Transverse colon (tissue), 4 donors: ENCODE measurements at regions not wholly inside any gene's neighbourhood (a gene's known extent, or its start where the extent isn't known, plus 50 kb on each side); places are given as distances from the start of the nearest gene placed in this dataset.

Source experiments
- DNase-seq: peaks from one replicate; pipeline ENCODE4 v3.0.0-alpha.2; 2019
- H3K27ac ChIP-seq, 4 donors: fragments of 200-600 bp; sonication (generic); 2 replicates each; pipeline ENCODE4 v1.5.1; 2016 to 2018; ENCODE audit warnings: inconsistent platforms in 4 of 4
- H3K27me3 ChIP-seq: fragments of 200-600 bp; sonication (generic); 2 replicates; pipeline ENCODE4 v1.5.1; 2017; ENCODE audit warnings: inconsistent platforms
- H3K36me3 ChIP-seq, 4 donors: fragments of 200-600 bp; sonication (generic); 2 replicates each; pipeline ENCODE4 v1.5.1; 2017 to 2019; ENCODE audit warnings: inconsistent platforms in 4 of 4
- H3K4me1 ChIP-seq, 4 donors: fragments of 200-600 bp; sonication (generic); 2 replicates each; pipeline ENCODE4 v1.5.1; 2017 to 2020; ENCODE audit warnings: inconsistent platforms in 4 of 4
- H3K4me3 ChIP-seq, 4 donors: fragments of 200-600 bp; sonication (generic); 1 replicate in 1 of 4; 2 replicates in 3 of 4; pipeline versions ENCODE4 v1.5.1 to v1.6.1; 2017 to 2019; ENCODE audit warnings: inconsistent platforms in 4 of 4
- H3K9me3 ChIP-seq, 2 donors: fragments of 200-600 bp; sonication (generic); 2 replicates each; pipeline ENCODE4 v1.5.1; 2017 to 2019; ENCODE audit warnings: inconsistent platforms in 2 of 2
- CTCF ChIP-seq, 5 experiments: fragments of 200-600 bp in 3 of 5; fragments of 450-650 bp in 2 of 5; sonication (generic) in 3 of 5; IDR thresholded peaks; 1 replicate in 2 of 5; 2 replicates in 3 of 5; pipeline ENCODE4 v1.5.1; 2016 to 2017; ENCODE audit warnings: antibody characterized with exemption in 5 of 5, inconsistent platforms in 3 of 5, mild to moderate bottlenecking in 2 of 5, moderate library complexity in 1 of 5
- EP300 ChIP-seq: sonication (generic); formaldehyde crosslinking; IDR thresholded peaks from one replicate; pipeline ENCODE4 v1.6.1; 2017; ENCODE audit warnings: antibody characterized with exemption, low read depth
- POLR2A ChIP-seq: fragments of 450-650 bp; IDR thresholded peaks from one replicate; pipeline ENCODE4 v1.6.1; 2016; ENCODE audit warnings: antibody characterized with exemption, mild to moderate bottlenecking, moderate library complexity
- POLR2AphosphoS5 ChIP-seq, 3 donors: sonication (generic); formaldehyde crosslinking; IDR thresholded peaks; one replicate each; pipeline ENCODE4 v1.6.1; 2016; ENCODE audit warnings: antibody characterized with exemption in 3 of 3
- WGBS, 2 donors: methylation state at CpG; one replicate each; pipeline ENCODE4 v1.1.5; 2018; ENCODE audit warnings: low coverage in 1 of 2; 5-methylcytosine and 5-hydroxymethylcytosine counted together
- in situ Hi-C, 4 donors: fragments of 200-750 bp; cut with MboI; loops; one replicate each; pipeline versions ENCODE4 v1.15.0 to v1.15.1; 2017; ENCODE audit warnings: low sequenced_read_pairs in 3 of 4, low pct_ligation_motif_present in 1 of 4, low pct_unique_long_range_greater_than_20kb in 1 of 4
- intact Hi-C: fragments of 100-400 bp; cut with DNase I; formaldehyde crosslinking; loops from one replicate; pipeline ENCODE4 v1.15.1; 2023; ENCODE audit warnings: low total_unique reads

DNA sequence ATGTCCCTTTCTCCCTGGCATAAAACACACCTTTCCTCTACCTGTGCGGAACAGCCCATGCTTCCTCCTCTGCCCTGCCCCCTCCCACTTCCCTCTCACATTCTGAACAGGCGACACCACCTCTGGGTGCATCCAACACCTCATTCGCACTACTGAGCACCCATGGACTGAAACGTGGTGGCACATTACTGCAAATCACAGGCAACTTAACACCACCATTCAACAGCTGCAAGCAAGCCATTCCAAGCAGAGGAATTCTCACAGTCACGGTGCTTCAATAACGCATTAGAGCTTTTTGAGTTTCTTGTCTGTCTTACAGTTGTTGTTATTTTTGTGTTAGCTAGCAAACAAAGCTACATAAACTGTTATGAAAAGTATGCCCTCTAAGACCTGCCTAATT lies 298.2 kb upstream of the TAS2R1 start:
- Histone ChIP-seq H3K27ac (no peak overlapping the region), H3K9me3 (no peaks in the 10 kb centered on the region), H3K36me3 (no peaks in the 10 kb centered on the region), H3K4me1 (no peaks in the 10 kb centered on the region), H3K27me3 (no peaks in the 10 kb centered on the region), H3K4me3 (no peak overlapping the region)
- DNase-seq, result no peak
- intact Hi-C loops, result no loop called here
- TF ChIP-seq POLR2A (no peak), CTCF (IDR thresholded peaks at IDR 0.05) (no peak), EP300 (no peak), POLR2AphosphoS5 (IDR thresholded peaks at IDR 0.05) (no peak)
- WGBS, 2 donors, result 49 to 50% methylated on average over 5 to 6 of the region's 6 CpGs
- in situ Hi-C loops, result no loop called here

GRCh38 chr5:9927521-9927997 lies 297.4 kb upstream of the TAS2R1 start:
- intact Hi-C loops (no loop called here), in situ Hi-C loops (no loop called here)
- TF ChIP-seq POLR2A, result no peak
- TF ChIP-seq POLR2AphosphoS5 (IDR thresholded peaks at IDR 0.05), result no peak
- no peak for TF ChIP-seq CTCF (IDR thresholded peaks at IDR 0.05)
- TF ChIP-seq EP300, result no peak
- Histone ChIP-seq H3K27ac (no peak overlapping the region), H3K27me3 (no peaks in the 10 kb centered on the region), H3K4me1 (no peaks in the 10 kb centered on the region), H3K4me3 (no peak overlapping the region), H3K36me3 (no peaks in the 10 kb centered on the region), H3K9me3 (peaks cover 0 to 3% of the 10 kb centered on the region in 2 donors)
- DNase-seq, result no peak
- WGBS, 2 donors, result 75 to 86% methylated on average over 4 of the region's 4 CpGs

- Histone ChIP-seq H3K4me1 (no peaks in the 10 kb centered on the region), H3K36me3 (no peaks in the 10 kb centered on the region), H3K9me3 (peaks cover 0 to 6% of the 10 kb centered on the region in 2 donors), H3K27ac (no peak overlapping the region), H3K27me3 (no peaks in the 10 kb centered on the region), H3K4me3 (no peak overlapping the region)
- WGBS, 2 donors, result 57 to 73% methylated on average over 1 of the region's 1 CpG
- DNase-seq, result no peak
- intact Hi-C loops (no loop called here), in situ Hi-C loops (no loop called here)
- TF ChIP-seq POLR2AphosphoS5 (IDR thresholded peaks at IDR 0.05), result no peak
- TF ChIP-seq CTCF (IDR thresholded peaks at IDR 0.05), result no peak
- TF ChIP-seq POLR2A, result no peak
- no peak for TF ChIP-seq EP300
Observed at GRCh38 chr5:9927106-9927505, 297.0 kb upstream of the TAS2R1 start.

- no peaks in the 10 kb centered on the region for H3K4me1 ChIP-seq
- in situ Hi-C loops, result no loop called here
- intact Hi-C loops, result no loop called here
- H3K27ac ChIP-seq, result no peak overlapping the region
- no peak overlapping the region for H3K4me3 ChIP-seq
- H3K27me3 ChIP-seq, result no peaks in the 10 kb centered on the region
- TF ChIP-seq EP300 (no peak), POLR2AphosphoS5 (IDR thresholded peaks at IDR 0.05) (no peak), CTCF (IDR thresholded peaks at IDR 0.05) (no peak), POLR2A (no peak)
- 56% methylated on average over 2 of the region's 2 CpGs; no CpG with 5 or more reads in 1 of the 2 donors for WGBS, 2 donors
- no peak for DNase-seq
- H3K9me3 ChIP-seq, result peaks cover 0 to 6% of the 10 kb centered on the region in 2 donors
- H3K36me3 ChIP-seq, result no peaks in the 10 kb centered on the region
Observed at GRCh38 chr5:9924614-9925013, 294.5 kb upstream of the TAS2R1 start.
